Vagina (tissue), 2 donors: ENCODE measurements at regions not wholly inside any gene's neighbourhood (a gene's known extent, or its start where the extent isn't known, plus 50 kb on each side); places are given as distances from the start of the nearest gene placed in this dataset.

Experiments used
- CTCF ChIP-seq, 3 experiments: fragments of 450-650 bp in 2 of 3; fragments of 200-600 bp in 1 of 3; sonication (generic) in 1 of 3; IDR thresholded peaks; one replicate each; pipeline ENCODE4 v1.5.1; 2017 to 2019; ENCODE audit warnings: antibody characterized with exemption in 3 of 3, mild to moderate bottlenecking in 2 of 3, moderate library complexity in 2 of 3
- POLR2A ChIP-seq, 2 donors: fragments of 450-650 bp; IDR thresholded peaks; one replicate each; pipeline ENCODE4 v1.6.1; 2017; ENCODE audit warnings: antibody characterized with exemption in 2 of 2, mild to moderate bottlenecking in 2 of 2, moderate library complexity in 2 of 2
- POLR2AphosphoS5 ChIP-seq, 2 donors: sonication (generic); formaldehyde crosslinking; IDR thresholded peaks; one replicate each; pipeline ENCODE4 v1.9.0; 2017; ENCODE audit warnings: antibody characterized with exemption in 2 of 2, mild to moderate bottlenecking in 2 of 2, low read depth in 1 of 2; ENCODE audit not compliant: insufficient read depth in 1 of 2

GRCh38 chr10:131549116-131549515, 237.6 kb upstream of the TCERG1L start:
- no peak for TF ChIP-seq CTCF (IDR thresholded peaks at IDR 0.05)
- no peak for TF ChIP-seq POLR2AphosphoS5 (IDR thresholded peaks at IDR 0.05; ENCODE audit: insufficient read depth in 1 of 2, low read depth in 1 of 2)
- no peak for TF ChIP-seq POLR2A (IDR thresholded peaks at IDR 0.05)
